ENCODE measurements at regions not wholly inside any gene's neighbourhood (a gene's known extent, or its start where the extent isn't known, plus 50 kb on each side); places are given as distances from the start of the nearest gene placed in this dataset.

GRCh38 chr17:34862384-34862783, 98.9 kb downstream of the CCT6B start:
- TF ChIP-seq CTCF (IDR thresholded peaks at IDR 0.05) (no peak), POLR2A (IDR thresholded peaks at IDR 0.05) (no peak), POLR2AphosphoS5 (IDR thresholded peaks at IDR 0.05; ENCODE audit: insufficient read depth in 1 of 2, low read depth in 1 of 2) (no peak)

Measured in vagina (tissue), 2 donors.